ENCODE measurements at regions not wholly inside any gene's neighbourhood (a gene's known extent, or its start where the extent isn't known, plus 50 kb on each side); places are given as distances from the start of the nearest gene placed in this dataset.

DNA sequence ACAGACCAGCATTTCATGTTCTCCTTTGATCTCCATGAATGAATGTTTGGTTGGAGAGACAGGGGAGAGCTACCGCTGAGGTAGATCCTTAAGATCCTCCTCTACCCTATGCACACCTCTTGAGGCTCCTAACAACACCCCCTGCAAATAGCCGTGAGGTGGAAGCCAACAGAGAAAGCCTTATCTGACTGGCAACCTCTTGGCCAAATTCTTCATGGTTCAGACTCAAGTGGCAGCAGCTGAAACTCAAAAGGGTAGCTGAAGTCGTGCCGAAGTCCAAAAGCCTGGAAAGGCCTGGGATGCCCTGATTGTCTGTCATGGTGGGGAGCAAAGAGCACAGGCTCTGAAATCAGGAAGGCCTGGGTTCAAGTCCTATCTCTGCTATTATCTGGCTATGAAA lies 184.9 kb downstream of the SEC61B start:
- TF ChIP-seq, protein P1, sequence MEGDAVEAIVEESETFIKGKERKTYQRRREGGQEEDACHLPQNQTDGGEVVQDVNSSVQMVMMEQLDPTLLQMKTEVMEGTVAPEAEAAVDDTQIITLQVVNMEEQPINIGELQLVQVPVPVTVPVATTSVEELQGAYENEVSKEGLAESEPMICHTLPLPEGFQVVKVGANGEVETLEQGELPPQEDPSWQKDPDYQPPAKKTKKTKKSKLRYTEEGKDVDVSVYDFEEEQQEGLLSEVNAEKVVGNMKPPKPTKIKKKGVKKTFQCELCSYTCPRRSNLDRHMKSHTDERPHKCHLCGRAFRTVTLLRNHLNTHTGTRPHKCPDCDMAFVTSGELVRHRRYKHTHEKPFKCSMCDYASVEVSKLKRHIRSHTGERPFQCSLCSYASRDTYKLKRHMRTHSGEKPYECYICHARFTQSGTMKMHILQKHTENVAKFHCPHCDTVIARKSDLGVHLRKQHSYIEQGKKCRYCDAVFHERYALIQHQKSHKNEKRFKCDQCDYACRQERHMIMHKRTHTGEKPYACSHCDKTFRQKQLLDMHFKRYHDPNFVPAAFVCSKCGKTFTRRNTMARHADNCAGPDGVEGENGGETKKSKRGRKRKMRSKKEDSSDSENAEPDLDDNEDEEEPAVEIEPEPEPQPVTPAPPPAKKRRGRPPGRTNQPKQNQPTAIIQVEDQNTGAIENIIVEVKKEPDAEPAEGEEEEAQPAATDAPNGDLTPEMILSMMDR (IDR thresholded peaks at IDR 0.05), result no peak
- no peak for TF ChIP-seq POLR2AphosphoS5 (IDR thresholded peaks at IDR 0.05; ENCODE audit: insufficient read depth in 1 of 2, low read depth in 1 of 2)

Data from vagina (tissue), 2 donors.